Keratinocyte (primary cell): ENCODE measurements at regions not wholly inside any gene's neighbourhood (a gene's known extent, or its start where the extent isn't known, plus 50 kb on each side); places are given as distances from the start of the nearest gene placed in this dataset.

Experiments
- CTCF ChIP-seq, 3 experiments: IDR thresholded peaks in 1 of 3; conservative IDR thresholded peaks in 1 of 3; optimal IDR thresholded peaks in 1 of 3; 2 replicates in 2 of 3; 3 replicates in 1 of 3; pipeline versions ENCODE3 to v1.5.1; 2011; ENCODE audit warnings: low read length in 3 of 3, mild to moderate bottlenecking in 3 of 3, moderate library complexity in 2 of 3, control low read depth in 1 of 3, inconsistent platforms in 1 of 3; ENCODE audit not compliant: insufficient read depth in 2 of 3; ENCODE audit errors: extremely low read depth in 1 of 3
- EZH2 ChIP-seq: IDR thresholded peaks from one replicate; pipeline ENCODE4 v1.6.1; 2012; ENCODE audit warnings: inconsistent platforms, mild to moderate bottlenecking, low read length, moderate library complexity

DNA sequence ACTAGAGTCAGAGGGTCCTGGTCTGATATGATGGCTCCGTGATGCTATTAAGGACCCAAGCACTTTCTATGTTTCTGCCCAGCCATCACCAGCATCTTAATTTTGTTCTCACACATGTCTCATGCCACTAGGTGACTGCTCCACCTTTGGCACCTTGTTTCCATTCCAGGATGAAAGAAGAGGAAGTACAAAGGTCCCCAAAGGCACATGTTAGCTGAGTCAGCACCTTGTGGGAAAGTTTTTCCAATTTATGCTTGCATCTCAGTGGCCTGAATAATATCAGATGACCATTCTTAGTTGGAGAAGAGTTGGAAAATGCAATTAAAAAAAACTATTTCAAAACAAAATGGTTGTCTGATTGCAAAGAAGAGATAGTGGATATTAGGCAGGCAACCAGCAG is 341.0 kb upstream of the NPSR1 start:
- TF ChIP-seq CTCF (optimal IDR thresholded peaks at IDR 0.05 in 1 of 3, IDR thresholded peaks at IDR 0.05 in 1 of 3, conservative IDR thresholded peaks at IDR 0.05 in 1 of 3; ENCODE audit: extremely low read depth in 1 of 3, insufficient read depth in 2 of 3, low read length in 3 of 3) (no peak), EZH2 (no peak)
